ENCODE measurements at regions not wholly inside any gene's neighbourhood (a gene's known extent, or its start where the extent isn't known, plus 50 kb on each side); places are given as distances from the start of the nearest gene placed in this dataset.
"Not testable (repeated sequence)": the region's sequence is repeated elsewhere in the genome, so short reads cannot be mapped to it uniquely, and the experiment has no call there.

GRCh38 chr14:98926801-98927200 lies 345.2 kb downstream of the BCL11B start:
- FAIRE-seq (no peak), DNase-seq (ENCODE audit: insufficient read length, low spot score) (no peak)
- TF ChIP-seq CTCF (IDR thresholded peaks at IDR 0.05; ENCODE audit: insufficient read depth, missing control alignments), result no peak

DNA sequence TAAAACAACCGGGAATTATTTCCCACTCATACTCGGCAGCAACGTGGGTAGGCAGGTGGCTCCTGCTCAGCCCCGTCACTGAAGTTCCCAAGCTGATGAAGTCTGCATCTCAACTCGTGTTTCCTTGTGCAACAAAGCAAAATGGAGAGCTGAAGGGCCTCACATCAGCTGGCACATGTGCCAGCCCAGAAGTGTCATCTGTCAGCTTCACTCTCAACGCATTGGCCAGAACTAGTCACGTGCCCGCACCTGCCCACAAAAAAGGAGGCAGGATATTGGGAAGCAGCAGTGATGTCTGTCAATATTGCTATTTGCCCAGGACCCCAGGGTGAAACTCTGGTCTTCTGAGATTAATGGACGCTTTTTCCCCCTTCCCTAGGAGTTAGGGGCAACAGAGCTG lies 344.0 kb downstream of the BCL11B start:
- FAIRE-seq (no peak), DNase-seq (ENCODE audit: insufficient read length, low spot score) (no peak)
- TF ChIP-seq CTCF (IDR thresholded peaks at IDR 0.05; ENCODE audit: insufficient read depth, missing control alignments), result no peak

DNA sequence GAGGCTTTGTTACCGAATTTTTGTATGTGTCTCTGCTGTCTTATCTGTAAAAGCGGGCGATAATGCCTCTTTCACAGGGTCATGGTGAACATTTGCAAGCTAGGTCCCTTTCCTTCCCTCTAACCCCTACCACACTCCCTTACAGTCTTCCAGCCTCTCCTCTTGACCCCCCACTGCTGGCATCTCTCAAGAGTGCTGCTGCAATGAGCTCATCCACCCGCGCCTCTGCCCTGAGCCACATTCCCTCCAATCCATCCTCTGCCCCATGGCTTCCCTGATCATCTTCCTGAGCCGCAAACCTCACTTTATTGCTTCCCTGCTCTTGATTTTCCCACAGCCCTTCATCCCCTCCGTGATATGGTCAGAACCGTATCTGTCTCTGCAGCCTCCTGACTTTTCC lies 343.6 kb downstream of the BCL11B start:
- FAIRE-seq (no peak), DNase-seq (ENCODE audit: insufficient read length, low spot score) (no peak)
- TF ChIP-seq CTCF (IDR thresholded peaks at IDR 0.05; ENCODE audit: insufficient read depth, missing control alignments), result no peak

DNA sequence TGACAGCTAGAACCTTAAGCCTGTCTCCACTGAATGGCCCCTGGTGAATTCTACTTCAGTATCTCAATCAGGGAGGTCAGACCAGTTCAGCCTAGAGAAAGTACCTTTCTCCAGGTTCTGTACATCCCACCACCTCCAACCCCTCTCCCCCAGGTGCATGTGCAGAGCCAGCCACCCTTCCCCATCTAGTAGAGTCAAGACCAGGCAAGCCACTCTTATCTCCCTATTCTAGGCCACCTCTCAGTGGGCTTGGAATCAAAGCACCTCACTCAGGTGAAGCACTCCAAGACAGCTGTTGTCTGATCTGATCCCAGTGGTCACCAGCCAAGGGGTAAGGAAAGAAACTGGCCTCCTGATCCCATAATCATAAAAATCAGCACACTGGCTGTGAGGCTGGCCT lies 340.9 kb downstream of the BCL11B start:
- FAIRE-seq, result no peak

DNA sequence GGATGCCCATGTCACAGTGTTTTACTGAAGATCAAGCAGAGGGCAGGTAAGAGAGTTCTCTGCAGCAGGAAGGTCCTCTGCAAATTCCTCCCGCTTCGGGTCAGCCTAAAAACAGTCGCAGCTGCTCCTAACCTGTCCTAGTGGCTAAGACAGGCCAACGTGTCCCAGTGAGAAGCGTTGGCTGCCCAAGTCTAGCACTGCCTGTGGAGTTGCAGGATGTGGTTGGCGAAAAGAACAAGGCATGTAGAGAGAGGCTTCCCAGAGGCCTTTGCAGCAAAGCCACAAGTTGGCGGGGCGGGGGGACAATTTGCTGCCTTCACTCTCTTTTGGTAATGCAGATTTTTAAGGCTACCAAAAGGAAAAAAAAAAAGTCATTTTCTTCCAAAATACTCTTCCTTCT lies 340.1 kb downstream of the BCL11B start:
- TF ChIP-seq CTCF (IDR thresholded peaks at IDR 0.05; ENCODE audit: insufficient read depth, missing control alignments), result no peak
- FAIRE-seq, result no peak
- DNase-seq (ENCODE audit: insufficient read length, low spot score), result no peak

More for the DNA sequence above, 340.9 kb downstream of the BCL11B start:
- TF ChIP-seq CTCF (IDR thresholded peaks at IDR 0.05; ENCODE audit: insufficient read depth, missing control alignments), result no peak
- no peak for DNase-seq (ENCODE audit: insufficient read length, low spot score)

DNA sequence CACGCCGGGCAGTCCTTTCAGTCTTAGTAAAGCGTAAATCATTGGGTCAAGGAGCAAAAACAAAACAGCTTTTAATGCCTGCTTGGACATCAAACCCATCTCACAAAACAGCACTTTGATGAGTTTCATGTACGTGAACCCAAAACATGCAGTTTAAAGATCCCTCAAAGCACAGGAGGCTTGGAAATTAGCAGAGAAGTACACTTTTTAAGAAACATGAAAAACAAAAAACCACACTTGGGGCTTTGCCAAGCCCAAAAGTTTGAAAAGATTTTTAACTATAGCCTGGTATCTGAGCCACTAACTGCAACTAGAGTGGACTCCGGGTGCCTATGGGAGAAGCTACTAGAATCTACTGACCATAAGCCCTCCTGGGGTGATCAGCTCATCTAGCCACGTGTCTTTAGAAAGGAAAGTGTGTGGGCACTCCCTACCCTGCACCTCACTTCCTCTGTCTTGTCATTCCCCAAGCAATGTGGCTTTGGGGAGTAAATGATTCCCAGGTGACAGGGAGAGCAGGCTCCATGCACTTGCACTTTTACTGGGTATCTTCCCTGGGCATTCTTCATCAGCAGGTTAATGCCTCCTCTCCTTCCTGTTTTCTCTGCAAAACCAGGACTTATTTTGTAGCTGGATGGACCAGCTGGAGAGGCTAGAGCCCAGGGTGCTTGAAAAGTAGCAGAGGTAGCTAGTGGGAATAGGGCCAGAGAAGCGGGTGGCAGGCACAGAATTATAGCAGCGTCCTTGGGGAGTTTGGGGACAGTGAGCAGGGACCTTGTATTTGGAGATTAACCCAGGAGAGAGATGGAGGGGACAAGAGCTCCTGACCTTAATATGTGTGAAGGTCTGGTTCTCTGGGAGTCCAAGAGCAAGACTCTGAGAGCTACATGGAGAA lies 339.3 kb downstream of the BCL11B start:
- FAIRE-seq, result no peak
- DNase-seq (ENCODE audit: insufficient read length, low spot score), result no peak

GRCh38 chr14:98934569-98934968 lies 337.4 kb downstream of the BCL11B start:
- not testable (repeated sequence) for FAIRE-seq; DNase-seq (ENCODE audit: insufficient read length, low spot score)

More for the DNA sequence above, 339.3 kb downstream of the BCL11B start:
- no peak for TF ChIP-seq CTCF (IDR thresholded peaks at IDR 0.05; ENCODE audit: insufficient read depth, missing control alignments)
